ENCODE measurements at regions not wholly inside any gene's neighbourhood (a gene's known extent, or its start where the extent isn't known, plus 50 kb on each side); places are given as distances from the start of the nearest gene placed in this dataset.

DNA sequence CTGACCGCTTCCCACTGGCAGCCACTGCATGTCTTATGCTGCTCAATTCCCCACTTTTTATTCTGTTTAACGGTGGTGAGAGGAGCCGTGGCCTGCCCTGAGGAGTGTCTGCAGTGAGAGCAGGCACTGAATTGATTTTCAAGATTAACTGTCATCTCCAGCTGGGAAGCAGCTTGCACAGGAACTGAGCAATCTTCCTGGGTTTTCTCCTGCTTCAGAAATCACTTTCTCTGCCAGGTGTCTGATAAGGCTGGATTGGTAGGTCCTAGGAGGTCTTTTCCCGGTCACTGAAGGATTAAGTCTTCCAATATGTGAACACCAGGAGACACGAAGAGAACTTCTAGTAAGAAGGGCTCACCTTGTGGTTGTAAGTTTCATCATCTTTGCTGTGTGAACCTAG is 181.1 kb upstream of the RAD23B start:
- Histone ChIP-seq H3K14ac (replicated peaks; ENCODE audit: low read depth, low read length) (no peak overlapping the region), H4K91ac (ENCODE audit: insufficient read depth, low read depth, low read length) (no peak overlapping the region), H2AK9ac (replicated peaks; ENCODE audit: low read depth, low read length, poor library complexity) (no peak overlapping the region), H2BK5ac (ENCODE audit: low read depth, low read length, poor library complexity, severe bottlenecking) (no peak overlapping the region), H2BK120ac (ENCODE audit: low read depth, low read length) (no peak overlapping the region), H2AK5ac (ENCODE audit: low read depth, low read length) (no peak overlapping the region), H2BK15ac (ENCODE audit: low read depth, low read length) (no peak overlapping the region), H3K79me1 (ENCODE audit: low read depth in 1 of 2, low read length in 2 of 2) (no peaks in the 10 kb centered on the region), H3K56ac (ENCODE audit: extremely low read depth, insufficient read depth, low read length) (no peak overlapping the region), H3K9me3 (ENCODE audit: control insufficient read depth, insufficient read depth, low read length) (no peaks in the 10 kb centered on the region), H3K27me3 (ENCODE audit: control insufficient read depth, insufficient read depth, low read length) (no peaks in the 10 kb centered on the region), H3K4ac (ENCODE audit: low read depth, low read length) (no peak overlapping the region), H3K9ac (ENCODE audit: low read depth, low read length) (no peak overlapping the region), H4K8ac (ENCODE audit: low read depth in 2 of 2, low read length in 2 of 2) (no peak overlapping the region), H3K9me1 (ENCODE audit: insufficient read depth, low read length) (no peaks in the 10 kb centered on the region), H3K36me3 (ENCODE audit: control insufficient read depth, insufficient read depth, low read length) (no peaks in the 10 kb centered on the region), H2AFZ (replicated peaks; ENCODE audit: low read length, poor library complexity) (no peak overlapping the region), H2BK20ac (ENCODE audit: low read depth, low read length) (no peak overlapping the region), H3K23ac (ENCODE audit: low read depth, low read length) (no peak overlapping the region), H3K27ac (ENCODE audit: insufficient read depth, low read length) (no peak overlapping the region), H3K4me3 (ENCODE audit: insufficient read depth, low read depth, low read length) (no peak overlapping the region), H3K18ac (ENCODE audit: low read depth, low read length) (no peak overlapping the region), H3K4me2 (ENCODE audit: low read depth, low read length) (no peak overlapping the region), H3K4me1 (ENCODE audit: control insufficient read depth, insufficient read depth, low read length) (no peaks in the 10 kb centered on the region), H4K20me1 (ENCODE audit: insufficient read depth, low read length) (no peaks in the 10 kb centered on the region), H4K5ac (ENCODE audit: low read depth, low read length) (no peak overlapping the region)
- ChIA-PET POLR2A (ENCODE audit: unreplicated experiment) (no interaction called here), CTCF (no interaction called here)
- TF ChIP-seq POLR2A (IDR thresholded peaks at IDR 0.05; ENCODE audit: low read depth, low read length) (no peak), FOS (IDR thresholded peaks at IDR 0.05; ENCODE audit: low read depth, low read length) (no peak), RCOR1 (IDR thresholded peaks at IDR 0.05; ENCODE audit: insufficient replicate concordance, low read length) (no peak), BHLHE40 (IDR thresholded peaks at IDR 0.05; ENCODE audit: low read depth, low read length) (no peak), SMC3 (IDR thresholded peaks at IDR 0.05; ENCODE audit: low read depth, low read length) (no peak), CHD1 (IDR thresholded peaks at IDR 0.05; ENCODE audit: low read depth, low read length) (no peak), MAFK (IDR thresholded peaks at IDR 0.05; ENCODE audit: low read depth, low read length) (no peak), RFX5 (IDR thresholded peaks at IDR 0.05; ENCODE audit: low read depth, low read length) (no peak), MXI1 (IDR thresholded peaks at IDR 0.05; ENCODE audit: borderline replicate concordance, low read depth, low read length) (no peak)
- TF ChIP-seq, protein P1, sequence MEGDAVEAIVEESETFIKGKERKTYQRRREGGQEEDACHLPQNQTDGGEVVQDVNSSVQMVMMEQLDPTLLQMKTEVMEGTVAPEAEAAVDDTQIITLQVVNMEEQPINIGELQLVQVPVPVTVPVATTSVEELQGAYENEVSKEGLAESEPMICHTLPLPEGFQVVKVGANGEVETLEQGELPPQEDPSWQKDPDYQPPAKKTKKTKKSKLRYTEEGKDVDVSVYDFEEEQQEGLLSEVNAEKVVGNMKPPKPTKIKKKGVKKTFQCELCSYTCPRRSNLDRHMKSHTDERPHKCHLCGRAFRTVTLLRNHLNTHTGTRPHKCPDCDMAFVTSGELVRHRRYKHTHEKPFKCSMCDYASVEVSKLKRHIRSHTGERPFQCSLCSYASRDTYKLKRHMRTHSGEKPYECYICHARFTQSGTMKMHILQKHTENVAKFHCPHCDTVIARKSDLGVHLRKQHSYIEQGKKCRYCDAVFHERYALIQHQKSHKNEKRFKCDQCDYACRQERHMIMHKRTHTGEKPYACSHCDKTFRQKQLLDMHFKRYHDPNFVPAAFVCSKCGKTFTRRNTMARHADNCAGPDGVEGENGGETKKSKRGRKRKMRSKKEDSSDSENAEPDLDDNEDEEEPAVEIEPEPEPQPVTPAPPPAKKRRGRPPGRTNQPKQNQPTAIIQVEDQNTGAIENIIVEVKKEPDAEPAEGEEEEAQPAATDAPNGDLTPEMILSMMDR (conservative IDR thresholded peaks at IDR 0.05; ENCODE audit: low read depth, low read length) = no peak
- TF ChIP-seq, protein P2, sequence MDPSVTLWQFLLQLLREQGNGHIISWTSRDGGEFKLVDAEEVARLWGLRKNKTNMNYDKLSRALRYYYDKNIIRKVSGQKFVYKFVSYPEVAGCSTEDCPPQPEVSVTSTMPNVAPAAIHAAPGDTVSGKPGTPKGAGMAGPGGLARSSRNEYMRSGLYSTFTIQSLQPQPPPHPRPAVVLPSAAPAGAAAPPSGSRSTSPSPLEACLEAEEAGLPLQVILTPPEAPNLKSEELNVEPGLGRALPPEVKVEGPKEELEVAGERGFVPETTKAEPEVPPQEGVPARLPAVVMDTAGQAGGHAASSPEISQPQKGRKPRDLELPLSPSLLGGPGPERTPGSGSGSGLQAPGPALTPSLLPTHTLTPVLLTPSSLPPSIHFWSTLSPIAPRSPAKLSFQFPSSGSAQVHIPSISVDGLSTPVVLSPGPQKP (IDR thresholded peaks at IDR 0.05; ENCODE audit: borderline replicate concordance, low read depth, low read length) = no peak
- in situ Hi-C loops (cut with MboI; ENCODE audit: low sequenced_read_pairs) = no loop called here
- ATAC-seq (ENCODE audit: low read depth) (no peak), DNase-seq (no peak)
- WGBS, 2 experiments (ENCODE audit: extremely low coverage in 2 of 2, insufficient read length in 1 of 2) = no CpG with 5 or more reads among the region's 5 CpGs
- dilution Hi-C loops (cut with HindIII; ENCODE audit: low sequenced_read_pairs, unreplicated experiment) = no loop called here
- intact Hi-C loops (cut with micrococcal nuclease) = no loop called here
- BruUV-seq (replicated peaks) = no TSS peak
